PC-9 (cell line): ENCODE measurements at regions not wholly inside any gene's neighbourhood (a gene's known extent, or its start where the extent isn't known, plus 50 kb on each side); places are given as distances from the start of the nearest gene placed in this dataset.

Experiments used
- BruUV-seq: library from RNA; stranded (reverse); fragments of 400-500 nt; replicated peaks from 2 replicates; lab custom pipeline; 2021; lab: Mats Ljungman, UMichigan
- CTCF ChIA-PET: fragments of 300-600 bp; sonication (Branson Sonifier 250); formaldehyde crosslinking; loops from one replicate; lab custom pipeline; 2022; ENCODE audit warnings: antibody characterized with exemption; lab: Charles Lee
- POLR2A ChIA-PET: fragments of 300-600 bp; sonication (Branson Sonifier 250); formaldehyde crosslinking; loops from one replicate; lab custom pipeline; 2022; ENCODE audit warnings: antibody characterized with exemption; ENCODE audit not compliant: unreplicated experiment; lab: Charles Lee
- DNase-seq, 2 experiments: peaks; one replicate each; pipeline versions ENCODE4 v3.0.0 to v3.0.0-alpha.2; 2015 to 2022; ENCODE audit warnings: mixed read lengths in 1 of 2
- H2AFZ ChIP-seq: fragments of 200-600 bp; sonication (generic); 2 replicates; pipeline ENCODE4 v1.8.1; 2017; ENCODE audit warnings: antibody characterized with exemption
- H3F3A ChIP-seq: fragments of 200-600 bp; sonication (generic); 2 replicates; pipeline ENCODE4 v1.8.1; 2017; ENCODE audit warnings: antibody characterized with exemption, mild to moderate bottlenecking, low read depth; ENCODE audit not compliant: insufficient read depth
- H3K27ac ChIP-seq: fragments of 200-600 bp; sonication (generic); 2 replicates; pipeline ENCODE4 v1.6.1; 2016; ENCODE audit warnings: mixed run types
- H3K27me3 ChIP-seq: fragments of 200-600 bp; sonication (generic); 2 replicates; pipeline ENCODE4 v1.6.1; 2016; ENCODE audit warnings: low read depth, mixed run types; ENCODE audit not compliant: insufficient read depth
- H3K36me3 ChIP-seq: fragments of 200-600 bp; sonication (generic); 2 replicates; pipeline ENCODE4 v1.6.1; 2016; ENCODE audit warnings: low read depth, mixed run types
- H3K4me1 ChIP-seq: fragments of 200-600 bp; sonication (generic); replicated peaks from 2 replicates; pipeline ENCODE4 v1.6.1; 2016; ENCODE audit warnings: mixed run types; ENCODE audit not compliant: insufficient read depth
- H3K4me2 ChIP-seq: fragments of 200-600 bp; sonication (generic); 2 replicates; pipeline ENCODE4 v1.6.1; 2017; ENCODE audit warnings: mixed run types
- H3K4me3 ChIP-seq: fragments of 200-600 bp; sonication (generic); 2 replicates; pipeline ENCODE4 v1.6.1; 2016; ENCODE audit warnings: mixed run types
- H3K79me2 ChIP-seq: fragments of 200-600 bp; sonication (generic); 2 replicates; pipeline ENCODE4 v1.6.1; 2017; ENCODE audit warnings: low read depth, mixed run types
- H3K9me2 ChIP-seq: fragments of 200-600 bp; sonication (generic); 2 replicates; pipeline ENCODE4 v1.8.1; 2017; ENCODE audit warnings: mild to moderate bottlenecking; ENCODE audit not compliant: insufficient read depth
- H3K9me3 ChIP-seq: fragments of 200-600 bp; sonication (generic); 2 replicates; pipeline ENCODE4 v1.8.1; 2016; ENCODE audit warnings: low read depth; ENCODE audit not compliant: insufficient read depth
- H4K20me1 ChIP-seq: fragments of 200-600 bp; sonication (generic); 2 replicates; pipeline ENCODE4 v1.8.1; 2017; ENCODE audit not compliant: insufficient read depth
- EZH2 ChIP-seq: fragments of 200-600 bp; sonication (generic); IDR thresholded peaks from 2 replicates; pipeline ENCODE4 v1.8.0; 2017; ENCODE audit warnings: antibody characterized with exemption, low read depth
- intact Hi-C: fragments of 100-400 bp; cut with micrococcal nuclease; formaldehyde crosslinking; loops from one replicate; pipeline ENCODE4 v1.10.0; 2022; ENCODE audit not compliant: unreplicated experiment
- TF ChIP-seq, protein P1 (sequence below): fragments of 200-600 bp; sonication (generic); conservative IDR thresholded peaks from 2 replicates; pipeline ENCODE4 v1.6.1; 2017; ENCODE audit warnings: mixed run types, antibody characterized with exemption, mild to moderate bottlenecking, moderate library complexity

GRCh38 chr16:26995522-26995921 lies 71.2 kb upstream of the C16orf82 start:
- Histone ChIP-seq H3K4me3 (no peak overlapping the region), H3F3A (no peaks in the 10 kb centered on the region), H3K79me2 (no peaks in the 10 kb centered on the region), H3K4me1 (no peaks in the 10 kb centered on the region), H2AFZ (no peak overlapping the region), H3K9me2 (no peaks in the 10 kb centered on the region), H3K36me3 (no peaks in the 10 kb centered on the region), H3K27me3 (peaks cover 97% of the 10 kb centered on the region), H3K9me3 (no peaks in the 10 kb centered on the region), H3K4me2 (no peak overlapping the region), H4K20me1 (no peaks in the 10 kb centered on the region), H3K27ac (no peak overlapping the region)
- no peak for DNase-seq
- ChIA-PET POLR2A (no interaction called here), CTCF (no interaction called here)
- intact Hi-C loops = no loop called here
- TF ChIP-seq EZH2 = no peak
- TF ChIP-seq, protein P1, sequence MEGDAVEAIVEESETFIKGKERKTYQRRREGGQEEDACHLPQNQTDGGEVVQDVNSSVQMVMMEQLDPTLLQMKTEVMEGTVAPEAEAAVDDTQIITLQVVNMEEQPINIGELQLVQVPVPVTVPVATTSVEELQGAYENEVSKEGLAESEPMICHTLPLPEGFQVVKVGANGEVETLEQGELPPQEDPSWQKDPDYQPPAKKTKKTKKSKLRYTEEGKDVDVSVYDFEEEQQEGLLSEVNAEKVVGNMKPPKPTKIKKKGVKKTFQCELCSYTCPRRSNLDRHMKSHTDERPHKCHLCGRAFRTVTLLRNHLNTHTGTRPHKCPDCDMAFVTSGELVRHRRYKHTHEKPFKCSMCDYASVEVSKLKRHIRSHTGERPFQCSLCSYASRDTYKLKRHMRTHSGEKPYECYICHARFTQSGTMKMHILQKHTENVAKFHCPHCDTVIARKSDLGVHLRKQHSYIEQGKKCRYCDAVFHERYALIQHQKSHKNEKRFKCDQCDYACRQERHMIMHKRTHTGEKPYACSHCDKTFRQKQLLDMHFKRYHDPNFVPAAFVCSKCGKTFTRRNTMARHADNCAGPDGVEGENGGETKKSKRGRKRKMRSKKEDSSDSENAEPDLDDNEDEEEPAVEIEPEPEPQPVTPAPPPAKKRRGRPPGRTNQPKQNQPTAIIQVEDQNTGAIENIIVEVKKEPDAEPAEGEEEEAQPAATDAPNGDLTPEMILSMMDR = no peak
- BruUV-seq = no TSS peak

GRCh38 chr16:27005386-27005785 lies 61.3 kb upstream of the C16orf82 start:
- TF ChIP-seq EZH2 = no peak
- TF ChIP-seq, protein P1 = no peak
- no peaks in the 10 kb centered on the region for H3F3A ChIP-seq
- no peak overlapping the region for H3K4me3 ChIP-seq
- H3K9me2 ChIP-seq = no peaks in the 10 kb centered on the region
- H3K79me2 ChIP-seq = no peaks in the 10 kb centered on the region
- 0 out of 2 replicates have a peak, but pooled peaks cover 5% of the 10 kb centered on the region for H3K9me3 ChIP-seq
- no peak overlapping the region for H3K4me2 ChIP-seq
- no peak for DNase-seq
- H2AFZ ChIP-seq = no peak overlapping the region
- H3K4me1 ChIP-seq = no peaks in the 10 kb centered on the region
- H3K27me3 ChIP-seq = peaks cover 15% of the 10 kb centered on the region; the same call in 1 of the 2 replicates
- ChIA-PET CTCF (no interaction called here), POLR2A (no interaction called here)
- no peak overlapping the region for H3K27ac ChIP-seq
- no peaks in the 10 kb centered on the region for H3K36me3 ChIP-seq
- intact Hi-C loops = no loop called here
- no TSS peak for BruUV-seq
- no peaks in the 10 kb centered on the region for H4K20me1 ChIP-seq
